ENCODE measurements at regions not wholly inside any gene's neighbourhood (a gene's known extent, or its start where the extent isn't known, plus 50 kb on each side); places are given as distances from the start of the nearest gene placed in this dataset.

GRCh38 chr19:29395111-29395733 lies 130.6 kb upstream of the VSTM2B start:
- no peak for TF ChIP-seq CTCF (IDR thresholded peaks at IDR 0.05)
- TF ChIP-seq POLR2A (IDR thresholded peaks at IDR 0.05) = no peak
